IMR-90 (cell line): ENCODE measurements at regions not wholly inside any gene's neighbourhood (a gene's known extent, or its start where the extent isn't known, plus 50 kb on each side); places are given as distances from the start of the nearest gene placed in this dataset.

Experiments
- ATAC-seq: fragments of 200-7000 bp; cut with Tn5 transposase; 2 replicates; pipeline ENCODE4 v1.9.1; 2020; ENCODE audit warnings: low read depth, mild to moderate bottlenecking, moderate library complexity
- BruUV-seq: library from RNA; stranded (reverse); fragments of 400-500 nt; replicated peaks from 2 replicates; lab custom pipeline; 2021; lab: Mats Ljungman, UMichigan
- CTCF ChIA-PET: fragments of 300-600 bp; formaldehyde crosslinking; extraction: SDS; loops from one replicate; lab custom pipeline; 2021; ENCODE audit warnings: antibody characterized with exemption; lab: Yijun Ruan, JAX
- POLR2A ChIA-PET: fragments of 300-600 bp; sonication (Branson Sonifier 250); formaldehyde crosslinking; loops from one replicate; lab custom pipeline; 2022; ENCODE audit warnings: antibody characterized with exemption; ENCODE audit not compliant: unreplicated experiment; lab: Charles Lee
- DNase-seq: peaks from one replicate; pipeline ENCODE4 v3.0.0; 2013
- H2AFZ ChIP-seq: replicated peaks from 2 replicates; pipeline ENCODE3; 2013; ENCODE audit warnings: low read length, mild to moderate bottlenecking; ENCODE audit not compliant: poor library complexity
- H2AK5ac ChIP-seq: 2 replicates; pipeline ENCODE4 v1.6.1; 2013; ENCODE audit warnings: low read depth, low read length, inconsistent platforms
- H2AK9ac ChIP-seq: replicated peaks from 2 replicates; pipeline ENCODE3; 2013; ENCODE audit warnings: mild to moderate bottlenecking, low read depth, low read length, moderate library complexity; ENCODE audit not compliant: poor library complexity
- H2BK120ac ChIP-seq: 2 replicates; pipeline ENCODE4 v1.6.1; 2013; ENCODE audit warnings: low read depth, low read length, inconsistent platforms
- H2BK15ac ChIP-seq: 3 replicates; pipeline ENCODE4 v1.6.1; 2013; ENCODE audit warnings: low read depth, low read length, inconsistent platforms
- H2BK20ac ChIP-seq: 2 replicates; pipeline ENCODE4 v1.6.1; 2013; ENCODE audit warnings: low read depth, mild to moderate bottlenecking, inconsistent platforms, low read length, moderate library complexity
- H2BK5ac ChIP-seq: 2 replicates; pipeline ENCODE4 v1.6.1; 2013; ENCODE audit warnings: mild to moderate bottlenecking, low read depth, low read length, inconsistent platforms; ENCODE audit not compliant: poor library complexity, severe bottlenecking
- H3K14ac ChIP-seq: replicated peaks from 2 replicates; pipeline ENCODE4 v1.6.1; 2013; ENCODE audit warnings: low read depth, low read length, inconsistent platforms
- H3K18ac ChIP-seq: 2 replicates; pipeline ENCODE4 v1.6.1; 2013; ENCODE audit warnings: low read depth, low read length, control low read depth
- H3K23ac ChIP-seq: 2 replicates; pipeline ENCODE4 v1.6.1; 2013; ENCODE audit warnings: low read depth, low read length, inconsistent platforms
- H3K27ac ChIP-seq: 2 replicates; pipeline ENCODE4 v1.5.1; 2013; ENCODE audit warnings: mild to moderate bottlenecking, control low read depth, low read length; ENCODE audit not compliant: insufficient read depth
- H3K27me3 ChIP-seq: 2 replicates; pipeline ENCODE4 v1.6.1; 2013; ENCODE audit warnings: low read length; ENCODE audit not compliant: control insufficient read depth, insufficient read depth
- H3K36me3 ChIP-seq: 2 replicates; pipeline ENCODE4 v1.6.1; 2013; ENCODE audit warnings: low read length, mixed read lengths; ENCODE audit not compliant: control insufficient read depth, insufficient read depth
- H3K4ac ChIP-seq: 2 replicates; pipeline ENCODE4 v1.6.1; 2013; ENCODE audit warnings: low read depth, low read length, inconsistent platforms
- H3K4me1 ChIP-seq: 2 replicates; pipeline ENCODE4 v1.6.1; 2013; ENCODE audit warnings: low read length, mixed read lengths; ENCODE audit not compliant: control insufficient read depth, insufficient read depth
- H3K4me2 ChIP-seq: 2 replicates; pipeline ENCODE4 v1.6.1; 2013; ENCODE audit warnings: low read depth, mild to moderate bottlenecking, control low read depth, low read length, moderate library complexity
- H3K4me3 ChIP-seq: 2 replicates; pipeline ENCODE4 v1.5.1; 2013; ENCODE audit warnings: low read depth, mild to moderate bottlenecking, control low read depth, low read length, moderate library complexity; ENCODE audit not compliant: insufficient read depth
- H3K56ac ChIP-seq: 2 replicates; pipeline ENCODE4 v1.6.1; 2013; ENCODE audit warnings: low read length, inconsistent platforms; ENCODE audit not compliant: insufficient read depth; ENCODE audit errors: extremely low read depth
- H3K79me1 ChIP-seq, 2 experiments: 2 replicates each; pipeline ENCODE4 v1.6.1; 2013; ENCODE audit warnings: low read length in 2 of 2, inconsistent platforms in 1 of 2, low read depth in 1 of 2
- H3K9ac ChIP-seq: 2 replicates; pipeline ENCODE4 v1.6.1; 2013; ENCODE audit warnings: low read depth, low read length, control low read depth
- H3K9me1 ChIP-seq: 2 replicates; pipeline ENCODE4 v1.6.1; 2013; ENCODE audit warnings: low read length, inconsistent platforms; ENCODE audit not compliant: insufficient read depth
- H3K9me3 ChIP-seq: 2 replicates; pipeline ENCODE4 v1.6.1; 2013; ENCODE audit warnings: low read length; ENCODE audit not compliant: control insufficient read depth, insufficient read depth
- H4K20me1 ChIP-seq: 2 replicates; pipeline ENCODE4 v1.6.1; 2013; ENCODE audit warnings: low read length, inconsistent platforms; ENCODE audit not compliant: insufficient read depth
- H4K5ac ChIP-seq: 2 replicates; pipeline ENCODE4 v1.6.1; 2013; ENCODE audit warnings: mild to moderate bottlenecking, low read depth, low read length, control low read depth
- H4K8ac ChIP-seq, 2 experiments: 2 replicates each; pipeline ENCODE4 v1.6.1; 2013; ENCODE audit warnings: low read depth in 2 of 2, low read length in 2 of 2, control low read depth in 1 of 2, inconsistent platforms in 1 of 2
- H4K91ac ChIP-seq: 2 replicates; pipeline ENCODE4 v1.6.1; 2013; ENCODE audit warnings: low read depth, low read length, inconsistent platforms; ENCODE audit not compliant: insufficient read depth
- BHLHE40 ChIP-seq: fragments of 150-350 bp; IDR thresholded peaks from 2 replicates; pipeline ENCODE4 v1.6.1; 2016; ENCODE audit warnings: mild to moderate bottlenecking, low read depth, low read length
- RAD21 ChIP-seq: IDR thresholded peaks from 2 replicates; pipeline ENCODE4 v1.6.1; 2012; ENCODE audit warnings: low read length, improper control_type of control experiment
- WGBS, 2 experiments: methylation state at CpG; one replicate each; pipeline versions ENCODE4 v1.1.5 to v1.1.7; 2013; ENCODE audit warnings: missing lambda C conversion rate in 2 of 2; ENCODE audit not compliant: insufficient read length in 1 of 2; ENCODE audit errors: extremely low coverage in 2 of 2; 5-methylcytosine and 5-hydroxymethylcytosine counted together
- dilution Hi-C: fragments of 300-500 bp; cut with HindIII; formaldehyde crosslinking; loops from one replicate; pipeline ENCODE4 v1.14.3; 2018; ENCODE audit warnings: low sequenced_read_pairs; ENCODE audit not compliant: unreplicated experiment
- in situ Hi-C: fragments of 300-500 bp; cut with MboI; formaldehyde crosslinking; loops from 3 replicates; pipeline ENCODE4 v1.14.3; 2019; ENCODE audit warnings: low sequenced_read_pairs, inconsistent platforms, mixed read lengths
- intact Hi-C: fragments of 100-400 bp; cut with micrococcal nuclease; formaldehyde crosslinking; loops from 2 replicates; pipeline ENCODE4 v1.10.0; 2022

- no peak overlapping the region for H4K5ac ChIP-seq
- dilution Hi-C loops, result no loop called here
- no peaks in the 10 kb centered on the region for H3K36me3 ChIP-seq
- H3K4me3 ChIP-seq, result no peak overlapping the region
- intact Hi-C loops, result no loop called here
- no peak overlapping the region for H3K56ac ChIP-seq
- no peak overlapping the region for H2AFZ ChIP-seq
- CTCF ChIA-PET, result interaction anchor here (0.6 kb wide), 1 partner anchor 144 kb away, joined by 5 read pairs; no protein-coding TSS in a partner anchor
- no peak overlapping the region for H2BK5ac ChIP-seq
- no peak overlapping the region for H2AK5ac ChIP-seq
- no peak overlapping the region for H2AK9ac ChIP-seq
- no peak overlapping the region for H3K14ac ChIP-seq
- WGBS, 2 experiments, result no CpG with 5 or more reads among the region's 6 CpGs
- no peak overlapping the region for H2BK120ac ChIP-seq
- no peaks in the 10 kb centered on the region for H3K9me3 ChIP-seq
- no peak overlapping the region for H3K4ac ChIP-seq
- peaks cover 4% of the 10 kb centered on the region; the same call in 1 of the 2 replicates for H3K9me1 ChIP-seq
- no peak overlapping the region for H2BK20ac ChIP-seq
- H3K27me3 ChIP-seq, result peaks cover 2% of the 10 kb centered on the region
- no peak overlapping the region for H3K18ac ChIP-seq
- H3K79me1 ChIP-seq, result no peaks in the 10 kb centered on the region
- H4K20me1 ChIP-seq, result no peaks in the 10 kb centered on the region
- POLR2A ChIA-PET, result no interaction called here
- H2BK15ac ChIP-seq, result no peak overlapping the region
- in situ Hi-C loops, result no loop called here
- no peak overlapping the region for H3K4me2 ChIP-seq
- H3K9ac ChIP-seq, result no peak overlapping the region
- H3K23ac ChIP-seq, result no peak overlapping the region
- TF ChIP-seq RAD21, result no peak
- TF ChIP-seq BHLHE40, result peak; percentile 25; the same call in 1 of the 2 replicates
- H4K8ac ChIP-seq, result no peak overlapping the region
- H3K27ac ChIP-seq, result no peak overlapping the region
- DNase-seq (peak; percentile 7), ATAC-seq (no peak)
- no peak overlapping the region for H4K91ac ChIP-seq
- H3K4me1 ChIP-seq, result peaks cover 1% of the 10 kb centered on the region; the same call in 1 of the 2 replicates
- BruUV-seq, result no TSS peak
These were observed 239.7 kb downstream of the QDPR start for GRCh38 chr4:17272154-17272553.
